A172 (cell line): ENCODE measurements at regions not wholly inside any gene's neighbourhood (a gene's known extent, or its start where the extent isn't known, plus 50 kb on each side); places are given as distances from the start of the nearest gene placed in this dataset.

Source experiments
- DNase-seq: peaks from one replicate; pipeline ENCODE4 v3.0.0-alpha.2; 2015; ENCODE audit warnings: low spot score

GRCh38 chr16:11440657-11441012, 95.4 kb downstream of the RMI2 start:
- no peak for DNase-seq

GRCh38 chr16:11445486-11445885, 100.2 kb downstream of the RMI2 start:
- no peak for DNase-seq

GRCh38 chr16:11446566-11447119, 101.4 kb downstream of the RMI2 start:
- DNase-seq = no peak

GRCh38 chr16:11447272-11447671, 102.0 kb downstream of the RMI2 start:
- no peak for DNase-seq

- no peak for DNase-seq
These were observed 102.6 kb downstream of the RMI2 start for GRCh38 chr16:11447836-11448235.

GRCh38 chr16:11448796-11449416, 103.6 kb downstream of the RMI2 start:
- DNase-seq = no peak

- DNase-seq = no peak
These were observed 104.5 kb downstream of the RMI2 start for GRCh38 chr16:11449716-11450115.

GRCh38 chr16:11450136-11450535, 104.9 kb downstream of the RMI2 start:
- no peak for DNase-seq

GRCh38 chr16:11452298-11452697, 107.0 kb downstream of the RMI2 start:
- DNase-seq = no peak

- no peak for DNase-seq
These were observed 107.6 kb downstream of the RMI2 start for GRCh38 chr16:11452746-11453389.

GRCh38 chr16:11456741-11457140, 111.5 kb downstream of the RMI2 start:
- no peak for DNase-seq

- no peak for DNase-seq
These were observed 114.5 kb downstream of the RMI2 start for GRCh38 chr16:11459722-11460121.

GRCh38 chr16:11460820-11461594, 115.7 kb downstream of the RMI2 start:
- DNase-seq = no peak

- DNase-seq = no peak
These were observed 116.3 kb downstream of the RMI2 start for GRCh38 chr16:11461595-11461990.

- no peak for DNase-seq
These were observed 116.8 kb downstream of the RMI2 start for GRCh38 chr16:11462036-11462435.

GRCh38 chr16:11462861-11463260, 117.6 kb downstream of the RMI2 start:
- DNase-seq = no peak

- no peak for DNase-seq
These were observed 119.0 kb downstream of the RMI2 start for GRCh38 chr16:11464241-11464640.

- no peak for DNase-seq
These were observed 120.4 kb downstream of the RMI2 start for GRCh38 chr16:11465675-11466074.

GRCh38 chr16:11470676-11471415, 115.9 kb downstream of the LITAF start:
- DNase-seq = no peak

- no peak for DNase-seq
These were observed 115.2 kb downstream of the LITAF start for GRCh38 chr16:11471548-11471947.

- DNase-seq = no peak
These were observed 114.3 kb downstream of the LITAF start for GRCh38 chr16:11472410-11472809.

- DNase-seq = no peak
These were observed 113.9 kb downstream of the LITAF start for GRCh38 chr16:11472851-11473250.
